Upper lobe of left lung (tissue), 6 donors: ENCODE measurements at regions not wholly inside any gene's neighbourhood (a gene's known extent, or its start where the extent isn't known, plus 50 kb on each side); places are given as distances from the start of the nearest gene placed in this dataset.

Source experiments
- ATAC-seq, 2 donors: fragments of 200-7000 bp; cut with Tn5 transposase; one replicate each; pipeline ENCODE4 v1.9.1; 2022; ENCODE audit warnings: mild to moderate bottlenecking in 2 of 2, moderate library complexity in 2 of 2; ENCODE audit not compliant: low FRiP score in 2 of 2
- DNase-seq, 2 donors: peaks; one replicate each; pipeline ENCODE4 v3.0.0-alpha.2; 2019 to 2020
- H3K27ac ChIP-seq, 4 donors: fragments of 200-600 bp; sonication (generic); one replicate each; pipeline ENCODE4 v1.5.1; 2016 to 2019
- H3K27me3 ChIP-seq, 4 donors: fragments of 200-600 bp; sonication (generic); one replicate each; pipeline ENCODE4 v1.5.1; 2017 to 2019
- H3K36me3 ChIP-seq, 4 donors: fragments of 200-600 bp; sonication (generic); one replicate each; pipeline ENCODE4 v1.5.1; 2016 to 2019
- H3K4me1 ChIP-seq, 4 donors: fragments of 200-600 bp; sonication (generic); one replicate each; pipeline ENCODE4 v1.5.1; 2018 to 2019
- H3K4me3 ChIP-seq, 4 donors: fragments of 200-600 bp; sonication (generic); one replicate each; pipeline ENCODE4 v1.5.1; 2017 to 2019; ENCODE audit warnings: mild to moderate bottlenecking in 2 of 4, moderate library complexity in 1 of 4
- H3K9me3 ChIP-seq, 4 donors: fragments of 200-600 bp; sonication (generic); one replicate each; pipeline ENCODE4 v1.5.1; 2018 to 2019
- EP300 ChIP-seq, 4 donors: sonication (generic); formaldehyde crosslinking; IDR thresholded peaks; one replicate each; pipeline ENCODE4 v1.5.1; 2017; ENCODE audit warnings: antibody characterized with exemption in 4 of 4, control low read depth in 2 of 4
- POLR2A ChIP-seq, 4 donors: fragments of 450-650 bp; IDR thresholded peaks; one replicate each; pipeline ENCODE4 v1.5.1; 2016 to 2017; ENCODE audit warnings: antibody characterized with exemption in 4 of 4, mild to moderate bottlenecking in 2 of 4
- POLR2AphosphoS5 ChIP-seq, 2 donors: sonication (generic); formaldehyde crosslinking; IDR thresholded peaks; one replicate each; pipeline ENCODE4 v1.5.1; 2017; ENCODE audit warnings: antibody characterized with exemption in 2 of 2
- WGBS, 2 donors: methylation state at CpG; one replicate each; pipeline ENCODE4 v1.1.5; 2017 to 2018; 5-methylcytosine and 5-hydroxymethylcytosine counted together
- TF ChIP-seq, protein P1 (sequence below), 6 experiments: fragments of 450-650 bp in 4 of 6; fragments of 200-600 bp in 2 of 6; sonication (generic) in 2 of 6; IDR thresholded peaks; one replicate each; pipeline ENCODE4 v1.5.1; 2016 to 2019; ENCODE audit warnings: antibody characterized with exemption in 6 of 6
- donor health status: DM: no; HTN: no; CAD: no; lungs with moderate emphysema.
- donor health status: DM: no; HTN: yes; CAD: no; lungs with severe emphysema.

DNA sequence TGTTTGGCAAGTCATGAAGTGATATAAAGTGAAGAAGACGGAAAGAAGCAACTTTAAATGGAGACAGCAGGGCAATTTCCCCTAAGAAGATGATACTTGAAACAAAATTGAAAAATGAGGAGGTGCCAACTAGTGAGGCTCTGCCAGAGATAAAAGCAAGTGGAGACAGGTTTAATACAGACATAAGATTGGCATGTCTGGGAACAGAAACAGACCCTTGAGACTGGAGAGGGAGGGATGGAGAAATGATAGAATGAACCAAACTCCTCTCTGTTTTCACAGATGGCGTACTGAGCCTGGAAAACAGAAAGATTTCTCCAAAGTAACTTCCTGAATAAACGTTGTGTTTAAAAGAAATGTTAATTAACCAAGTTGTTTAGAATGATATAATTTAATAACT is 354.5 kb upstream of the ANO5 start:
- WGBS, 2 donors, result 70% methylated on average over 3 of the region's 3 CpGs
- H3K36me3 ChIP-seq, result no peaks in the 10 kb centered on the region
- no peak for ATAC-seq

DNA sequence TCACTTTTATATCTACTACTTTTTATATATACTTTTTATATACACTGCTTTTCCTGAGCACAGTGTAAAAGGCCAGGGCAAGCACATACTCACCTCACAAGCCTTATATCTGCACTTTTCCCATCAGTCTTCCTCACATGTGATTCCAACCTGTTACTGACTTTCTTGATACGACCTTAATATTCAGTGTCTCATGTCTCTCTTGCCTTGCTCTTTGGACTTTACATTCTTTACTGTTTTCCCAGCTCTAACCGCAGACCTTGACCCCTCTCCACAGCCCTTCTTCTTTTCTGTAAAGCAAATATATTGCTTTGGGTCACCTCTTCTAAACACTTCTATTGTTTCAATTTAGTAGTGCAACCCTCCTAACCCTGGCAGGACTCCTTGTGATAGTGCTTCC is 353.1 kb upstream of the ANO5 start:
- H3K9me3 ChIP-seq, result no peaks in the 10 kb centered on the region
- TF ChIP-seq EP300 (IDR thresholded peaks at IDR 0.05), result no peak
- TF ChIP-seq POLR2AphosphoS5 (IDR thresholded peaks at IDR 0.05), result no peak
- TF ChIP-seq, protein P1, sequence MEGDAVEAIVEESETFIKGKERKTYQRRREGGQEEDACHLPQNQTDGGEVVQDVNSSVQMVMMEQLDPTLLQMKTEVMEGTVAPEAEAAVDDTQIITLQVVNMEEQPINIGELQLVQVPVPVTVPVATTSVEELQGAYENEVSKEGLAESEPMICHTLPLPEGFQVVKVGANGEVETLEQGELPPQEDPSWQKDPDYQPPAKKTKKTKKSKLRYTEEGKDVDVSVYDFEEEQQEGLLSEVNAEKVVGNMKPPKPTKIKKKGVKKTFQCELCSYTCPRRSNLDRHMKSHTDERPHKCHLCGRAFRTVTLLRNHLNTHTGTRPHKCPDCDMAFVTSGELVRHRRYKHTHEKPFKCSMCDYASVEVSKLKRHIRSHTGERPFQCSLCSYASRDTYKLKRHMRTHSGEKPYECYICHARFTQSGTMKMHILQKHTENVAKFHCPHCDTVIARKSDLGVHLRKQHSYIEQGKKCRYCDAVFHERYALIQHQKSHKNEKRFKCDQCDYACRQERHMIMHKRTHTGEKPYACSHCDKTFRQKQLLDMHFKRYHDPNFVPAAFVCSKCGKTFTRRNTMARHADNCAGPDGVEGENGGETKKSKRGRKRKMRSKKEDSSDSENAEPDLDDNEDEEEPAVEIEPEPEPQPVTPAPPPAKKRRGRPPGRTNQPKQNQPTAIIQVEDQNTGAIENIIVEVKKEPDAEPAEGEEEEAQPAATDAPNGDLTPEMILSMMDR (IDR thresholded peaks at IDR 0.05), result no peak
- no peak for TF ChIP-seq POLR2A (IDR thresholded peaks at IDR 0.05)
- no peaks in the 10 kb centered on the region for H3K36me3 ChIP-seq
- DNase-seq (no peak), ATAC-seq (no peak)
- H3K4me3 ChIP-seq, result no peak overlapping the region
- no peaks in the 10 kb centered on the region for H3K4me1 ChIP-seq
- WGBS, 2 donors, result 83 to 88% methylated on average over 2 of the region's 2 CpGs
- H3K27ac ChIP-seq, result no peak overlapping the region
- no peaks in the 10 kb centered on the region for H3K27me3 ChIP-seq

More for the DNA sequence above, 354.5 kb upstream of the ANO5 start:
- Histone ChIP-seq H3K4me3 (no peak overlapping the region), H3K27ac (no peak overlapping the region), H3K27me3 (no peaks in the 10 kb centered on the region), H3K9me3 (no peaks in the 10 kb centered on the region), H3K4me1 (no peaks in the 10 kb centered on the region)
- no peak for DNase-seq
- TF ChIP-seq POLR2AphosphoS5 (IDR thresholded peaks at IDR 0.05) (no peak), EP300 (IDR thresholded peaks at IDR 0.05) (no peak), POLR2A (IDR thresholded peaks at IDR 0.05) (no peak)
- TF ChIP-seq, protein P1 (IDR thresholded peaks at IDR 0.05), result no peak

DNA sequence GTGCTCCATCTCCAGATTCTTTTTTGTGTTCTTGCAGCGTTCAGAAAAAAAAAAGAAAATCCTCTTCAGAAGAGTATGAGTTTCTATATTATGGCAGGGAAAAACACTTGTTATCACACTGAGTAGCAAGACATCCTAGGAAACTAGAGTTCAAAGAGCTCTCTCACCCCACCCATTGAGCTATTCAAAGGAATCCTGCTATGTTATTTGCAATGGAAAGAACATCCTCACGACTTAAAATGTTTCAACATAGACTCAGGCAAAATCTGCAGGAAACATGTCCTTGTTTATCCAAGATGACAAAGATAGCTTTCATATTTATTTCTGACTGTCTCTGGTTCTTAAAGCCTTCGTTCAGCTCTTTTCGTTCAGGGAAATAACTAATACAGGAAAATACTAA is 331.6 kb upstream of the ANO5 start:
- 24 to 26% methylated on average over 4 of the region's 4 CpGs for WGBS, 2 donors
- no peak overlapping the region for H3K4me3 ChIP-seq
- no peaks in the 10 kb centered on the region for H3K4me1 ChIP-seq
- DNase-seq (no peak), ATAC-seq (no peak)
- no peaks in the 10 kb centered on the region for H3K9me3 ChIP-seq
- TF ChIP-seq, protein P1 (IDR thresholded peaks at IDR 0.05), result no peak
- no peak for TF ChIP-seq EP300 (IDR thresholded peaks at IDR 0.05)
- TF ChIP-seq POLR2A (IDR thresholded peaks at IDR 0.05), result no peak
- no peak for TF ChIP-seq POLR2AphosphoS5 (IDR thresholded peaks at IDR 0.05)
- no peaks in the 10 kb centered on the region for H3K27me3 ChIP-seq
- no peak overlapping the region for H3K27ac ChIP-seq
- H3K36me3 ChIP-seq, result no peaks in the 10 kb centered on the region

DNA sequence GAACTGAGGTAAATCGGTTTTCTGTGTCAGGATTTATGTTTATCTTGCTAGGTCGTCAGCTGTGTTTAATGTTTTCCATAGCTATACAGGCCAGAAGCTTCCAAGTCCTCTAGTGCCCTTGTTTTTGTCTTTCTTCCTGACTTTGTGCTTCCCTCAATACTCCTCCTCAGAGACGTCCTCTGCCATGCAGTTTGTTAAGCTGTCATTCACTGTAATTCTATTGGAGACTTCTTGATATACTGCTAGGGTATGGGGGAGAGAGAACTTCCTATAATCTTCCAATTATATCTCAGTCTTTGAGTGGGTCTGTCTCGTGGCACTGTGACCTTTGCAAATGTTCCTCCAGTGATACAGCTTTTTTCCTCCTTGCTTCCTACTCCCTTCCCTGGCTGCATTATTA is 327.3 kb upstream of the ANO5 start:
- Histone ChIP-seq H3K27me3 (no peaks in the 10 kb centered on the region), H3K9me3 (no peaks in the 10 kb centered on the region), H3K36me3 (no peaks in the 10 kb centered on the region), H3K27ac (no peak overlapping the region), H3K4me3 (no peak overlapping the region), H3K4me1 (no peaks in the 10 kb centered on the region)
- ATAC-seq (no peak), DNase-seq (no peak)
- TF ChIP-seq POLR2A (IDR thresholded peaks at IDR 0.05) (no peak), POLR2AphosphoS5 (IDR thresholded peaks at IDR 0.05) (no peak)
- whole genome bisulfite sequencing, 2 donors, result 39 to 40% methylated on average over 4 of the region's 4 CpGs

DNA sequence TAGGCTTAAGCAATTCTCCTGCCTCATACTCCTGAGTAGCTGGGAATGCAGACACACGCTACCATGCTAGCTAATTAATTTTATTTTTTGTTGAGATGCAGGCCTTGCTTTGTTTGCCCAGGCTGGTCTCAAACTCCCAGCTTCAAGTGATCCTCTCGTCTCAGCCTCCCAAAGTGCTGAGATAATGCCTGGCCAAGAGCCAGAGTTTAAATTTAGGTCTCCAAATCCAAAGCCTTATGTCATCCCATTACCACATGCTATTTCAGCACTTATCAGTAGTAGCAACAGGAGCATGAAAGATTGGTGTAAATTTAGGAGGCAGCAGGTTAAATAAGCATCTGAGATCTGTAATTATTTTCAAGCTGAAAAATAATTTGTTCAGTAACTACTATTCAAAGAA is 326.1 kb upstream of the ANO5 start:
- H3K4me3 ChIP-seq, result no peak overlapping the region
- H3K27me3 ChIP-seq, result no peaks in the 10 kb centered on the region
- no peaks in the 10 kb centered on the region for H3K36me3 ChIP-seq
- DNase-seq (no peak), ATAC-seq (no peak)
- no peak overlapping the region for H3K27ac ChIP-seq
- TF ChIP-seq POLR2A (IDR thresholded peaks at IDR 0.05) (no peak), POLR2AphosphoS5 (IDR thresholded peaks at IDR 0.05) (no peak), EP300 (IDR thresholded peaks at IDR 0.05) (no peak)
- TF ChIP-seq, protein P1 (IDR thresholded peaks at IDR 0.05), result no peak
- no peaks in the 10 kb centered on the region for H3K9me3 ChIP-seq
- no peaks in the 10 kb centered on the region for H3K4me1 ChIP-seq
- 56 to 69% methylated on average over 2 of the region's 2 CpGs for WGBS, 2 donors
